ENCODE measurements at regions not wholly inside any gene's neighbourhood (a gene's known extent, or its start where the extent isn't known, plus 50 kb on each side); places are given as distances from the start of the nearest gene placed in this dataset.

- Histone ChIP-seq H3K9me3 (ENCODE audit: control insufficient read depth, low read length) (no peaks in the 10 kb centered on the region), H3K27ac (ENCODE audit: insufficient read depth, low read length, poor library complexity, severe bottlenecking) (no peak overlapping the region), H3K4me1 (ENCODE audit: control insufficient read depth, insufficient read depth, low read length, poor library complexity, severe bottlenecking) (no peaks in the 10 kb centered on the region), H3K27me3 (replicated peaks; ENCODE audit: control insufficient read depth, insufficient read depth, low read length, poor library complexity, severe bottlenecking) (peaks cover 4% of the 10 kb centered on the region), H3K4me3 (ENCODE audit: insufficient read depth, low read depth, low read length, poor library complexity, severe bottlenecking) (no peak overlapping the region), H3K36me3 (ENCODE audit: control insufficient read depth, insufficient read depth, low read length) (no peaks in the 10 kb centered on the region)
- DNase-seq, result no peak
Observed at GRCh38 chr5:74224331-74224730, 416.2 kb downstream of the ENC1 start.

- Histone ChIP-seq H3K4me3 (ENCODE audit: insufficient read depth, low read depth, low read length, poor library complexity, severe bottlenecking) (no peak overlapping the region), H3K4me1 (ENCODE audit: control insufficient read depth, insufficient read depth, low read length, poor library complexity, severe bottlenecking) (no peaks in the 10 kb centered on the region), H3K27me3 (replicated peaks; ENCODE audit: control insufficient read depth, insufficient read depth, low read length, poor library complexity, severe bottlenecking) (peaks cover 4% of the 10 kb centered on the region), H3K9me3 (ENCODE audit: control insufficient read depth, low read length) (no peaks in the 10 kb centered on the region), H3K36me3 (ENCODE audit: control insufficient read depth, insufficient read depth, low read length) (no peaks in the 10 kb centered on the region), H3K27ac (ENCODE audit: insufficient read depth, low read length, poor library complexity, severe bottlenecking) (no peak overlapping the region)
- DNase-seq, result no peak
Observed at GRCh38 chr5:74222806-74223205, 417.7 kb downstream of the ENC1 start.

GRCh38 chr5:74221413-74221812 is 419.1 kb downstream of the ENC1 start:
- H3K4me1 ChIP-seq (ENCODE audit: control insufficient read depth, insufficient read depth, low read length, poor library complexity, severe bottlenecking), result no peaks in the 10 kb centered on the region
- no peaks in the 10 kb centered on the region for H3K9me3 ChIP-seq (ENCODE audit: control insufficient read depth, low read length)
- no peaks in the 10 kb centered on the region for H3K36me3 ChIP-seq (ENCODE audit: control insufficient read depth, insufficient read depth, low read length)
- no peak overlapping the region for H3K27ac ChIP-seq (ENCODE audit: insufficient read depth, low read length, poor library complexity, severe bottlenecking)
- DNase-seq, result no peak
- no peak overlapping the region for H3K4me3 ChIP-seq (ENCODE audit: insufficient read depth, low read depth, low read length, poor library complexity, severe bottlenecking)
- peaks cover 4% of the 10 kb centered on the region for H3K27me3 ChIP-seq (replicated peaks; ENCODE audit: control insufficient read depth, insufficient read depth, low read length, poor library complexity, severe bottlenecking)

- no peaks in the 10 kb centered on the region for H3K9me3 ChIP-seq (ENCODE audit: control insufficient read depth, low read length)
- H3K27ac ChIP-seq (ENCODE audit: insufficient read depth, low read length, poor library complexity, severe bottlenecking), result no peak overlapping the region
- no peaks in the 10 kb centered on the region for H3K36me3 ChIP-seq (ENCODE audit: control insufficient read depth, insufficient read depth, low read length)
- no peak overlapping the region for H3K4me3 ChIP-seq (ENCODE audit: insufficient read depth, low read depth, low read length, poor library complexity, severe bottlenecking)
- no peaks in the 10 kb centered on the region for H3K27me3 ChIP-seq (replicated peaks; ENCODE audit: control insufficient read depth, insufficient read depth, low read length, poor library complexity, severe bottlenecking)
- H3K4me1 ChIP-seq (ENCODE audit: control insufficient read depth, insufficient read depth, low read length, poor library complexity, severe bottlenecking), result no peaks in the 10 kb centered on the region
- DNase-seq, result no peak
Observed at GRCh38 chr5:74216012-74216411, 424.5 kb downstream of the ENC1 start.

GRCh38 chr5:74212336-74212735 is 428.2 kb downstream of the ENC1 start:
- Histone ChIP-seq H3K36me3 (ENCODE audit: control insufficient read depth, insufficient read depth, low read length) (no peaks in the 10 kb centered on the region), H3K9me3 (ENCODE audit: control insufficient read depth, low read length) (no peaks in the 10 kb centered on the region), H3K4me1 (ENCODE audit: control insufficient read depth, insufficient read depth, low read length, poor library complexity, severe bottlenecking) (no peaks in the 10 kb centered on the region), H3K27me3 (replicated peaks; ENCODE audit: control insufficient read depth, insufficient read depth, low read length, poor library complexity, severe bottlenecking) (no peaks in the 10 kb centered on the region), H3K27ac (ENCODE audit: insufficient read depth, low read length, poor library complexity, severe bottlenecking) (no peak overlapping the region), H3K4me3 (ENCODE audit: insufficient read depth, low read depth, low read length, poor library complexity, severe bottlenecking) (no peak overlapping the region)
- no peak for DNase-seq

GRCh38 chr5:74209571-74209970 is 431.0 kb downstream of the ENC1 start:
- no peaks in the 10 kb centered on the region for H3K9me3 ChIP-seq (ENCODE audit: control insufficient read depth, low read length)
- DNase-seq, result no peak
- H3K27me3 ChIP-seq (replicated peaks; ENCODE audit: control insufficient read depth, insufficient read depth, low read length, poor library complexity, severe bottlenecking), result no peaks in the 10 kb centered on the region
- no peak overlapping the region for H3K4me3 ChIP-seq (ENCODE audit: insufficient read depth, low read depth, low read length, poor library complexity, severe bottlenecking)
- H3K4me1 ChIP-seq (ENCODE audit: control insufficient read depth, insufficient read depth, low read length, poor library complexity, severe bottlenecking), result no peaks in the 10 kb centered on the region
- H3K36me3 ChIP-seq (ENCODE audit: control insufficient read depth, insufficient read depth, low read length), result no peaks in the 10 kb centered on the region
- H3K27ac ChIP-seq (ENCODE audit: insufficient read depth, low read length, poor library complexity, severe bottlenecking), result no peak overlapping the region

GRCh38 chr5:74206579-74207550 is 433.7 kb downstream of the ENC1 start:
- no peak for DNase-seq
- no peak overlapping the region for H3K27ac ChIP-seq (ENCODE audit: insufficient read depth, low read length, poor library complexity, severe bottlenecking)

GRCh38 chr5:74205767-74206578 is 434.6 kb downstream of the ENC1 start:
- H3K4me3 ChIP-seq (ENCODE audit: insufficient read depth, low read depth, low read length, poor library complexity, severe bottlenecking), result no peak overlapping the region
- H3K4me1 ChIP-seq (ENCODE audit: control insufficient read depth, insufficient read depth, low read length, poor library complexity, severe bottlenecking), result no peaks in the 10 kb centered on the region
- no peaks in the 10 kb centered on the region for H3K9me3 ChIP-seq (ENCODE audit: control insufficient read depth, low read length)
- DNase-seq, result no peak
- no peaks in the 10 kb centered on the region for H3K36me3 ChIP-seq (ENCODE audit: control insufficient read depth, insufficient read depth, low read length)
- no peak overlapping the region for H3K27ac ChIP-seq (ENCODE audit: insufficient read depth, low read length, poor library complexity, severe bottlenecking)
- H3K27me3 ChIP-seq (replicated peaks; ENCODE audit: control insufficient read depth, insufficient read depth, low read length, poor library complexity, severe bottlenecking), result no peaks in the 10 kb centered on the region

More at GRCh38 chr5:74206579-74207550, 433.7 kb downstream of the ENC1 start:
- H3K4me1 ChIP-seq (ENCODE audit: control insufficient read depth, insufficient read depth, low read length, poor library complexity, severe bottlenecking), result no peaks in the 10 kb centered on the region
- H3K27me3 ChIP-seq (replicated peaks; ENCODE audit: control insufficient read depth, insufficient read depth, low read length, poor library complexity, severe bottlenecking), result no peaks in the 10 kb centered on the region
- H3K4me3 ChIP-seq (ENCODE audit: insufficient read depth, low read depth, low read length, poor library complexity, severe bottlenecking), result no peak overlapping the region
- H3K9me3 ChIP-seq (ENCODE audit: control insufficient read depth, low read length), result no peaks in the 10 kb centered on the region
- H3K36me3 ChIP-seq (ENCODE audit: control insufficient read depth, insufficient read depth, low read length), result no peaks in the 10 kb centered on the region

GRCh38 chr5:74201334-74202081 is 439.0 kb downstream of the ENC1 start:
- Histone ChIP-seq H3K27me3 (replicated peaks; ENCODE audit: control insufficient read depth, insufficient read depth, low read length, poor library complexity, severe bottlenecking) (no peaks in the 10 kb centered on the region), H3K27ac (ENCODE audit: insufficient read depth, low read length, poor library complexity, severe bottlenecking) (no peak overlapping the region), H3K9me3 (ENCODE audit: control insufficient read depth, low read length) (no peaks in the 10 kb centered on the region), H3K4me3 (ENCODE audit: insufficient read depth, low read depth, low read length, poor library complexity, severe bottlenecking) (no peak overlapping the region), H3K36me3 (ENCODE audit: control insufficient read depth, insufficient read depth, low read length) (no peaks in the 10 kb centered on the region), H3K4me1 (ENCODE audit: control insufficient read depth, insufficient read depth, low read length, poor library complexity, severe bottlenecking) (no peaks in the 10 kb centered on the region)
- DNase-seq, result no peak

All from effector memory CD4-positive, alpha-beta T cell (primary cell).